ENCODE measurements at regions not wholly inside any gene's neighbourhood (a gene's known extent, or its start where the extent isn't known, plus 50 kb on each side); places are given as distances from the start of the nearest gene placed in this dataset.
A peak's percentile ranks its signal among the peaks of the same experiment; 100 is the strongest.

DNA sequence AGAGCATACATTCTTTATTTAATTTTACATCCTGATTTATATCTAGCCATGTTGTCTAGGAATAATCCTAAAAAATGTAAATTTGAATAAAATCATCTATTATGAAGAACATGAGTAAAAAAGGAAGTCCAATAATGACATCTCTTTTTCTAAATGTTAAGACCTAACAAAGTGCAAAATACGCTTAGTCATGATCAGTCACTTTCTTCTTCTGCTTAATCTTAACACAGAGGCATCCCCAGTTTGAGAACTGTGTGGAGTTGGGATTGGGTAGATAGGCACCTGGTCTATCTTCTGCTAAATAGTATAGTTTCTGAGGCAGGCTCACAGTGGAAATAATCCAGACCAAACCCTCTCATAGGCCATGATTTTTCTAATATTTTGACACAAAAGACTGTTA, 311.7 kb upstream of the LRRC7 start:
- Histone ChIP-seq H3K9ac (ENCODE audit: low read length) (no peak overlapping the region), H3K27me3 (ENCODE audit: insufficient read depth, low read depth, low read length) (no peaks in the 10 kb centered on the region), H3K36me3 (ENCODE audit: insufficient read depth, low read length) (no peaks in the 10 kb centered on the region), H3K27ac (ENCODE audit: low read length) (no peak overlapping the region), H3K9me3 (ENCODE audit: low read length) (no peaks in the 10 kb centered on the region), H3K4me3 (ENCODE audit: low read length) (no peak overlapping the region), H4K20me1 (ENCODE audit: insufficient read depth) (no peaks in the 10 kb centered on the region), H3K79me2 (replicated peaks; ENCODE audit: insufficient read depth, low read length) (no peaks in the 10 kb centered on the region), H3F3A (ENCODE audit: insufficient read depth, low read length, poor library complexity, severe bottlenecking) (peaks cover 3% of the 10 kb centered on the region), H2AFZ (ENCODE audit: low read depth, low read length) (no peak overlapping the region), H3K4me2 (ENCODE audit: low read length) (no peak overlapping the region), H3K9me2 (ENCODE audit: insufficient read depth, low read length) (no peaks in the 10 kb centered on the region)
- TF ChIP-seq EP300 (conservative IDR thresholded peaks at IDR 0.05; ENCODE audit: poor library complexity, severe bottlenecking) (no peak), RAD21 (conservative IDR thresholded peaks at IDR 0.05) (no peak), SMC3 (conservative IDR thresholded peaks at IDR 0.05; ENCODE audit: poor library complexity) (no peak), TAF1 (IDR thresholded peaks at IDR 0.05; ENCODE audit: low read depth) (no peak), POLR2AphosphoS5 (IDR thresholded peaks at IDR 0.05) (no peak), MXI1 (conservative IDR thresholded peaks at IDR 0.05; ENCODE audit: poor library complexity, severe bottlenecking) (no peak), EZH2 (IDR thresholded peaks at IDR 0.05; ENCODE audit: borderline replicate concordance, insufficient read depth, low read length, poor library complexity, severe bottlenecking) (no peak)
- TF ChIP-seq, protein P1, sequence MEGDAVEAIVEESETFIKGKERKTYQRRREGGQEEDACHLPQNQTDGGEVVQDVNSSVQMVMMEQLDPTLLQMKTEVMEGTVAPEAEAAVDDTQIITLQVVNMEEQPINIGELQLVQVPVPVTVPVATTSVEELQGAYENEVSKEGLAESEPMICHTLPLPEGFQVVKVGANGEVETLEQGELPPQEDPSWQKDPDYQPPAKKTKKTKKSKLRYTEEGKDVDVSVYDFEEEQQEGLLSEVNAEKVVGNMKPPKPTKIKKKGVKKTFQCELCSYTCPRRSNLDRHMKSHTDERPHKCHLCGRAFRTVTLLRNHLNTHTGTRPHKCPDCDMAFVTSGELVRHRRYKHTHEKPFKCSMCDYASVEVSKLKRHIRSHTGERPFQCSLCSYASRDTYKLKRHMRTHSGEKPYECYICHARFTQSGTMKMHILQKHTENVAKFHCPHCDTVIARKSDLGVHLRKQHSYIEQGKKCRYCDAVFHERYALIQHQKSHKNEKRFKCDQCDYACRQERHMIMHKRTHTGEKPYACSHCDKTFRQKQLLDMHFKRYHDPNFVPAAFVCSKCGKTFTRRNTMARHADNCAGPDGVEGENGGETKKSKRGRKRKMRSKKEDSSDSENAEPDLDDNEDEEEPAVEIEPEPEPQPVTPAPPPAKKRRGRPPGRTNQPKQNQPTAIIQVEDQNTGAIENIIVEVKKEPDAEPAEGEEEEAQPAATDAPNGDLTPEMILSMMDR (IDR thresholded peaks at IDR 0.05; ENCODE audit: poor library complexity, severe bottlenecking): no peak
- TF ChIP-seq, protein P2, sequence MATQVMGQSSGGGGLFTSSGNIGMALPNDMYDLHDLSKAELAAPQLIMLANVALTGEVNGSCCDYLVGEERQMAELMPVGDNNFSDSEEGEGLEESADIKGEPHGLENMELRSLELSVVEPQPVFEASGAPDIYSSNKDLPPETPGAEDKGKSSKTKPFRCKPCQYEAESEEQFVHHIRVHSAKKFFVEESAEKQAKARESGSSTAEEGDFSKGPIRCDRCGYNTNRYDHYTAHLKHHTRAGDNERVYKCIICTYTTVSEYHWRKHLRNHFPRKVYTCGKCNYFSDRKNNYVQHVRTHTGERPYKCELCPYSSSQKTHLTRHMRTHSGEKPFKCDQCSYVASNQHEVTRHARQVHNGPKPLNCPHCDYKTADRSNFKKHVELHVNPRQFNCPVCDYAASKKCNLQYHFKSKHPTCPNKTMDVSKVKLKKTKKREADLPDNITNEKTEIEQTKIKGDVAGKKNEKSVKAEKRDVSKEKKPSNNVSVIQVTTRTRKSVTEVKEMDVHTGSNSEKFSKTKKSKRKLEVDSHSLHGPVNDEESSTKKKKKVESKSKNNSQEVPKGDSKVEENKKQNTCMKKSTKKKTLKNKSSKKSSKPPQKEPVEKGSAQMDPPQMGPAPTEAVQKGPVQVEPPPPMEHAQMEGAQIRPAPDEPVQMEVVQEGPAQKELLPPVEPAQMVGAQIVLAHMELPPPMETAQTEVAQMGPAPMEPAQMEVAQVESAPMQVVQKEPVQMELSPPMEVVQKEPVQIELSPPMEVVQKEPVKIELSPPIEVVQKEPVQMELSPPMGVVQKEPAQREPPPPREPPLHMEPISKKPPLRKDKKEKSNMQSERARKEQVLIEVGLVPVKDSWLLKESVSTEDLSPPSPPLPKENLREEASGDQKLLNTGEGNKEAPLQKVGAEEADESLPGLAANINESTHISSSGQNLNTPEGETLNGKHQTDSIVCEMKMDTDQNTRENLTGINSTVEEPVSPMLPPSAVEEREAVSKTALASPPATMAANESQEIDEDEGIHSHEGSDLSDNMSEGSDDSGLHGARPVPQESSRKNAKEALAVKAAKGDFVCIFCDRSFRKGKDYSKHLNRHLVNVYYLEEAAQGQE (IDR thresholded peaks at IDR 0.05; ENCODE audit: borderline replicate concordance): no peak

DNA sequence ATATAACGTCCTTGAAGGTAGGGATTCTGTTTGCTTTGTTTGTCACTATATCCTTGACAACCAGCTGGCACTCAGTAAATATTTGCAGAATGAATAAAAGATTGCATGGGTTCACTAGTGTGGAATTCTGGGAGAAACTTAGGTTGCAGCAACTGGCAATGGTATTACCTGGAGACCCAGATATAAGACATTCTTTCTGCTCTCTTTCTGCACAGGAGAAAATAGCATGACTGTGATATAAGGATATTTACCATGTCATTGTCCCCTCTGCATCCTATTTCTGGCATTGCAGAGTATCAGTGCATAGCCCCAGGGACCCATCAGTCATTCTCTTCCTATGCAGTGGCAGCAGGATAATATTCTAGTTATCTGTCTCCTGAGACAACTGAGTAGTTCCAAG, 308.9 kb upstream of the LRRC7 start:
- H2AFZ ChIP-seq (ENCODE audit: low read depth, low read length): no peak overlapping the region
- peak overlapping the region; percentile 44 for H3K9ac ChIP-seq (ENCODE audit: low read length)
- H3K36me3 ChIP-seq (ENCODE audit: insufficient read depth, low read length): no peaks in the 10 kb centered on the region
- peak overlapping the region; percentile 5 for H3K4me3 ChIP-seq (ENCODE audit: low read length)
- no peaks in the 10 kb centered on the region for H3K27me3 ChIP-seq (ENCODE audit: insufficient read depth, low read depth, low read length)
- peak overlapping the region; percentile 92 for H3K27ac ChIP-seq (ENCODE audit: low read length)
- H3K4me2 ChIP-seq (ENCODE audit: low read length): peak overlapping the region; percentile 22
- H3K9me2 ChIP-seq (ENCODE audit: insufficient read depth, low read length): no peaks in the 10 kb centered on the region
- H3K9me3 ChIP-seq (ENCODE audit: low read length): no peaks in the 10 kb centered on the region
- peak; percentile 93 for TF ChIP-seq POLR2AphosphoS5 (IDR thresholded peaks at IDR 0.05)
- TF ChIP-seq EZH2 (IDR thresholded peaks at IDR 0.05; ENCODE audit: borderline replicate concordance, insufficient read depth, low read length, poor library complexity, severe bottlenecking): no peak
- TF ChIP-seq TAF1 (IDR thresholded peaks at IDR 0.05; ENCODE audit: low read depth): no peak
- TF ChIP-seq, protein P1 (IDR thresholded peaks at IDR 0.05; ENCODE audit: poor library complexity, severe bottlenecking): peak; percentile 24
- TF ChIP-seq, protein P2 (IDR thresholded peaks at IDR 0.05; ENCODE audit: borderline replicate concordance): peak; percentile 90
- no peak for TF ChIP-seq MXI1 (conservative IDR thresholded peaks at IDR 0.05; ENCODE audit: poor library complexity, severe bottlenecking)
- TF ChIP-seq RAD21 (conservative IDR thresholded peaks at IDR 0.05): peak; percentile 53
- TF ChIP-seq SMC3 (conservative IDR thresholded peaks at IDR 0.05; ENCODE audit: poor library complexity): peak; percentile 57
- TF ChIP-seq EP300 (conservative IDR thresholded peaks at IDR 0.05; ENCODE audit: poor library complexity, severe bottlenecking): peak; percentile 98
- H4K20me1 ChIP-seq (ENCODE audit: insufficient read depth): no peaks in the 10 kb centered on the region
- no peaks in the 10 kb centered on the region for H3K79me2 ChIP-seq (replicated peaks; ENCODE audit: insufficient read depth, low read length)
- peaks cover 3% of the 10 kb centered on the region for H3F3A ChIP-seq (ENCODE audit: insufficient read depth, low read length, poor library complexity, severe bottlenecking)
